ENCODE measurements at regions not wholly inside any gene's neighbourhood (a gene's known extent, or its start where the extent isn't known, plus 50 kb on each side); places are given as distances from the start of the nearest gene placed in this dataset.

- TF ChIP-seq ZNF518A (tag by site-specific recombination; conservative IDR thresholded peaks at IDR 0.05; ENCODE audit: low read depth) (0 out of 2 replicates have a peak, but pooled peaks have one; percentile 11), KLF16 (tag by site-specific recombination; IDR thresholded peaks at IDR 0.05) (no peak), TCF7L2 (IDR thresholded peaks at IDR 0.05; ENCODE audit: borderline replicate concordance, low read depth, low read length) (no peak), ZNF280C (tag by site-specific recombination; IDR thresholded peaks at IDR 0.05) (no peak), ZNF174 (tag by site-specific recombination; IDR thresholded peaks at IDR 0.05) (no peak), ZNF112 (tag by site-specific recombination; IDR thresholded peaks at IDR 0.05) (no peak), PRDM1 (tag by site-specific recombination; IDR thresholded peaks at IDR 0.05) (no peak), ZNF433 (tag by site-specific recombination; IDR thresholded peaks at IDR 0.05; ENCODE audit: low read depth) (no peak), HOXD13 (CRISPR knock-in tag; IDR thresholded peaks at IDR 0.05; ENCODE audit: borderline replicate concordance) (no peak), ZNF354C (tag by site-specific recombination; IDR thresholded peaks at IDR 0.05; ENCODE audit: borderline replicate concordance, low read depth) (no peak), CTCF (tag by site-specific recombination; IDR thresholded peaks at IDR 0.05) (no peak), ZNF274 (IDR thresholded peaks at IDR 0.05; ENCODE audit: low read length) (no peak), ZNF274 (tag by site-specific recombination; IDR thresholded peaks at IDR 0.05; ENCODE audit: borderline replicate concordance) (no peak), ZNF473 (tag by site-specific recombination; IDR thresholded peaks at IDR 0.05) (no peak), ZSCAN30 (tag by site-specific recombination; IDR thresholded peaks at IDR 0.05) (no peak), ZNF114 (tag by site-specific recombination; IDR thresholded peaks at IDR 0.05) (no peak), ZNF585B (tag by site-specific recombination; IDR thresholded peaks at IDR 0.05) (no peak), ZSCAN18 (tag by site-specific recombination; IDR thresholded peaks at IDR 0.05) (no peak), INSM2 (tag by site-specific recombination; IDR thresholded peaks at IDR 0.05) (no peak)
- TF ChIP-seq, protein P1, sequence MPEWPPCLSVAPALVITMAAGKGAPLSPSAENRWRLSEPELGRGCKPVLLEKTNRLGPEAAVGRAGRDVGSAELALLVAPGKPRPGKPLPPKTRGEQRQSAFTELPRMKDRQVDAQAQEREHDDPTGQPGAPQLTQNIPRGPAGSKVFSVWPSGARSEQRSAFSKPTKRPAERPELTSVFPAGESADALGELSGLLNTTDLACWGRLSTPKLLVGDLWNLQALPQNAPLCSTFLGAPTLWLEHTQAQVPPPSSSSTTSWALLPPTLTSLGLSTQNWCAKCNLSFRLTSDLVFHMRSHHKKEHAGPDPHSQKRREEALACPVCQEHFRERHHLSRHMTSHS (tag by site-specific recombination; IDR thresholded peaks at IDR 0.05): no peak
- TF ChIP-seq, protein P2, sequence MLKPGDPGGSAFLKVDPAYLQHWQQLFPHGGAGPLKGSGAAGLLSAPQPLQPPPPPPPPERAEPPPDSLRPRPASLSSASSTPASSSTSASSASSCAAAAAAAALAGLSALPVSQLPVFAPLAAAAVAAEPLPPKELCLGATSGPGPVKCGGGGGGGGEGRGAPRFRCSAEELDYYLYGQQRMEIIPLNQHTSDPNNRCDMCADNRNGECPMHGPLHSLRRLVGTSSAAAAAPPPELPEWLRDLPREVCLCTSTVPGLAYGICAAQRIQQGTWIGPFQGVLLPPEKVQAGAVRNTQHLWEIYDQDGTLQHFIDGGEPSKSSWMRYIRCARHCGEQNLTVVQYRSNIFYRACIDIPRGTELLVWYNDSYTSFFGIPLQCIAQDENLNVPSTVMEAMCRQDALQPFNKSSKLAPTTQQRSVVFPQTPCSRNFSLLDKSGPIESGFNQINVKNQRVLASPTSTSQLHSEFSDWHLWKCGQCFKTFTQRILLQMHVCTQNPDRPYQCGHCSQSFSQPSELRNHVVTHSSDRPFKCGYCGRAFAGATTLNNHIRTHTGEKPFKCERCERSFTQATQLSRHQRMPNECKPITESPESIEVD (tag by site-specific recombination; IDR thresholded peaks at IDR 0.05): peak; percentile 20; the same call in 1 of the 2 replicates
- TF ChIP-seq, protein P3, sequence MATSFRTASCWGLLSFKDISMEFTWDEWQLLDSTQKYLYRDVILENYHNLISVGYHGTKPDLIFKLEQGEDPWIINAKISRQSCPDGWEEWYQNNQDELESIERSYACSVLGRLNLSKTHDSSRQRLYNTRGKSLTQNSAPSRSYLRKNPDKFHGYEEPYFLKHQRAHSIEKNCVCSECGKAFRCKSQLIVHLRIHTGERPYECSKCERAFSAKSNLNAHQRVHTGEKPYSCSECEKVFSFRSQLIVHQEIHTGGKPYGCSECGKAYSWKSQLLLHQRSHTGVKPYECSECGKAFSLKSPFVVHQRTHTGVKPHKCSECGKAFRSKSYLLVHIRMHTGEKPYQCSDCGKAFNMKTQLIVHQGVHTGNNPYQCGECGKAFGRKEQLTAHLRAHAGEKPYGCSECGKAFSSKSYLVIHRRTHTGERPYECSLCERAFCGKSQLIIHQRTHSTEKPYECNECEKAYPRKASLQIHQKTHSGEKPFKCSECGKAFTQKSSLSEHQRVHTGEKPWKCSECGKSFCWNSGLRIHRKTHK (tag by site-specific recombination; IDR thresholded peaks at IDR 0.05): no peak
Observed at GRCh38 chr4:184537269-184538022, 63.1 kb upstream of the IRF2 start (continued).

All from HEK293 (cell line).